ENCODE measurements at regions not wholly inside any gene's neighbourhood (a gene's known extent, or its start where the extent isn't known, plus 50 kb on each side); places are given as distances from the start of the nearest gene placed in this dataset.

- ChIA-PET CTCF (ENCODE audit: partially characterized antibody) (interaction anchor here (0.8 to 1.3 kb wide), 2 partner anchors 9 to 205 kb away, joined by 4 to 6 read pairs; no protein-coding TSS in a partner anchor), POLR2A (ENCODE audit: partially characterized antibody) (interaction anchor here (0.5 kb wide), 1 partner anchor 1564 kb away, joined by 4 read pairs; no protein-coding TSS in a partner anchor)
- Mint-ChIP-seq H3K36me3 (no peaks in the 10 kb centered on the region), H3K9me3 (no peaks in the 10 kb centered on the region), H3K4me1 (peaks cover 0 to 8% (median 0%) of the 10 kb centered on the region in 4 donors), H3K27me3 (peaks cover 2 to 8% of the 10 kb centered on the region in 2 donors), H3K4me3 (peak overlapping the region in 1 of 8 donors; percentile 9), H3K27ac (peak overlapping the region in 1 of 7 donors; percentile 44)
- no peak overlapping the region for H3K4me3 ChIP-seq (ENCODE audit: low read length in 2 of 2)
- no peaks in the 10 kb centered on the region for H3K9me3 ChIP-seq (ENCODE audit: control insufficient read depth in 1 of 2, low read length in 2 of 2)
- intact Hi-C loops (cut with micrococcal nuclease), result no loop called here
- no peaks in the 10 kb centered on the region for H3K36me3 ChIP-seq (ENCODE audit: insufficient read depth, low read length)
- H3K4me1 ChIP-seq (ENCODE audit: insufficient read depth, low read length), result no peaks in the 10 kb centered on the region
- no peaks in the 10 kb centered on the region for H3K27me3 ChIP-seq (ENCODE audit: insufficient read depth, low read length)
- no peak overlapping the region for H3K27ac ChIP-seq (ENCODE audit: low read depth, low read length)
- DNase-seq, result peak in 1 of 5 donors; percentile 0
Observed at GRCh38 chr2:151083856-151084795, 177.5 kb downstream of the RBM43 start.

- Histone ChIP-seq H3K36me3 (ENCODE audit: insufficient read depth, low read length) (no peaks in the 10 kb centered on the region), H3K4me1 (ENCODE audit: insufficient read depth, low read length) (no peaks in the 10 kb centered on the region), H3K9me3 (ENCODE audit: control insufficient read depth in 1 of 2, low read length in 2 of 2) (no peaks in the 10 kb centered on the region), H3K27ac (ENCODE audit: low read depth, low read length) (no peak overlapping the region), H3K27me3 (ENCODE audit: insufficient read depth, low read length) (no peaks in the 10 kb centered on the region), H3K4me3 (ENCODE audit: low read length in 2 of 2) (no peak overlapping the region)
- peaks cover 9 to 14% of the 10 kb centered on the region in 2 donors for H3K27me3 Mint-ChIP-seq
- H3K36me3 Mint-ChIP-seq, result no peaks in the 10 kb centered on the region
- POLR2A ChIA-PET (ENCODE audit: partially characterized antibody), result no interaction called here
- DNase-seq, result no peak
- no peak overlapping the region for H3K4me3 Mint-ChIP-seq
- CTCF ChIA-PET (ENCODE audit: partially characterized antibody), result no interaction called here
- peaks cover 2 to 13% (median 7%) of the 10 kb centered on the region in 8 donors for H3K9me3 Mint-ChIP-seq
- H3K4me1 Mint-ChIP-seq, result peaks cover 0 to 6% (median 0%) of the 10 kb centered on the region in 4 donors
- intact Hi-C loops (cut with micrococcal nuclease), result no loop called here
- no peak overlapping the region for H3K27ac Mint-ChIP-seq
Observed at GRCh38 chr2:151078889-151079288, 182.8 kb downstream of the RBM43 start.

GRCh38 chr2:151071906-151072305 lies 189.8 kb downstream of the RBM43 start:
- peaks cover 0 to 7% (median 3%) of the 10 kb centered on the region in 8 donors for H3K9me3 Mint-ChIP-seq
- Histone ChIP-seq H3K4me1 (ENCODE audit: insufficient read depth, low read length) (no peaks in the 10 kb centered on the region), H3K27ac (ENCODE audit: low read depth, low read length) (no peak overlapping the region), H3K4me3 (ENCODE audit: low read length in 2 of 2) (no peak overlapping the region), H3K27me3 (ENCODE audit: insufficient read depth, low read length) (no peaks in the 10 kb centered on the region), H3K9me3 (ENCODE audit: control insufficient read depth in 1 of 2, low read length in 2 of 2) (no peaks in the 10 kb centered on the region), H3K36me3 (ENCODE audit: insufficient read depth, low read length) (no peaks in the 10 kb centered on the region)
- no peak overlapping the region for H3K27ac Mint-ChIP-seq
- CTCF ChIA-PET (ENCODE audit: partially characterized antibody), result no interaction called here
- intact Hi-C loops (cut with micrococcal nuclease), result no loop called here
- no peaks in the 10 kb centered on the region for H3K4me1 Mint-ChIP-seq
- H3K4me3 Mint-ChIP-seq, result no peak overlapping the region
- no peak for DNase-seq
- H3K27me3 Mint-ChIP-seq, result peaks cover 5 to 14% of the 10 kb centered on the region in 2 donors
- H3K36me3 Mint-ChIP-seq, result no peaks in the 10 kb centered on the region
- POLR2A ChIA-PET (ENCODE audit: partially characterized antibody), result no interaction called here

DNA sequence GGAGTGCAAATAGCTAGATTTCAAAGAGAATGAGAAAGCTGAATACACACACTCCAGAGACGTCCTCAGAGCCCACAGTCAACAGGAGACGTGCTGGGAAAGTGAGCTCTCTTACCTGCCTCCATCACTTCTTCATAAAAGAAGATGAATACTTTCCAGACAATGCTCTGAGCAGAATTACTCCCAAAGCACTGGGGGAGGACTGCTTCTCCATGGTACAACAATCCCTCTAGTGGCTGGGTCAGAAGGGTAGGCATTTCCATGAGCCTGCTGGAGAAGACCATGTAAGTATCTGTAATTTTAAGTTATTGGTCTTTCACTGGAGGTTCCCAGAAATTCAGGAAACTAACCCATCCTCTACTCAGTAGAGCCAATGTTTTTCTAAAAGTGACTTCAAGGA lies 190.3 kb downstream of the RBM43 start:
- H3K36me3 ChIP-seq (ENCODE audit: insufficient read depth, low read length), result no peaks in the 10 kb centered on the region
- ChIA-PET CTCF (ENCODE audit: partially characterized antibody) (interaction anchor here (0.7 kb wide), 1 partner anchor 20 kb away, joined by 3 read pairs; no protein-coding TSS in a partner anchor), POLR2A (ENCODE audit: partially characterized antibody) (no interaction called here)
- no peaks in the 10 kb centered on the region for H3K36me3 Mint-ChIP-seq
- no peak for DNase-seq
- intact Hi-C loops (cut with micrococcal nuclease), result no loop called here
- H3K4me1 Mint-ChIP-seq, result no peaks in the 10 kb centered on the region
- no peak overlapping the region for H3K4me3 ChIP-seq (ENCODE audit: low read length in 2 of 2)
- H3K4me3 Mint-ChIP-seq, result no peak overlapping the region
- no peaks in the 10 kb centered on the region for H3K4me1 ChIP-seq (ENCODE audit: insufficient read depth, low read length)
- peaks cover 5 to 14% of the 10 kb centered on the region in 2 donors for H3K27me3 Mint-ChIP-seq
- H3K27ac Mint-ChIP-seq, result no peak overlapping the region
- no peaks in the 10 kb centered on the region for H3K9me3 ChIP-seq (ENCODE audit: control insufficient read depth in 1 of 2, low read length in 2 of 2)
- peaks cover 0 to 7% (median 3%) of the 10 kb centered on the region in 8 donors for H3K9me3 Mint-ChIP-seq
- H3K27ac ChIP-seq (ENCODE audit: low read depth, low read length), result no peak overlapping the region
- H3K27me3 ChIP-seq (ENCODE audit: insufficient read depth, low read length), result no peaks in the 10 kb centered on the region

DNA sequence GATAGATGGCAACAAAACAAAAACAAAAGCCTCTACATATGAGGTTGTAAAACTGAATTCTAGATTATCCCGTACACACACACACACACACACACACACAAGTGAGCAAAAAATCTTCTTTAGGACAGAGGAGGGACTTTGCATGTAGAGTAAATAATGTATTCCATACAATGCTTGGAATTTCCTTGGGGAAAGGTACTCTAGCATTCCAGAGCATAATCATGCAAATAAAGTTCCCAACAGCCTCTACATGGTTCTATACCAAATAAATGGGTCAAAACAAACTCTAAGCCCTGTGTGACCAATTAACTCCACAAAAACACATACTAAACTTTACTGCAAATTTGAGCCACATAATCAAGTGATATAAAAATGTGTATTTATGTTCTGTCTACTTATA lies 191.4 kb downstream of the RBM43 start:
- no peaks in the 10 kb centered on the region for H3K9me3 ChIP-seq (ENCODE audit: control insufficient read depth in 1 of 2, low read length in 2 of 2)
- no peak overlapping the region for H3K4me3 Mint-ChIP-seq
- no peak overlapping the region for H3K27ac ChIP-seq (ENCODE audit: low read depth, low read length)
- no peaks in the 10 kb centered on the region for H3K36me3 Mint-ChIP-seq
- intact Hi-C loops (cut with micrococcal nuclease), result no loop called here
- ChIA-PET POLR2A (ENCODE audit: partially characterized antibody) (no interaction called here), CTCF (ENCODE audit: partially characterized antibody) (no interaction called here)
- no peak overlapping the region for H3K4me3 ChIP-seq (ENCODE audit: low read length in 2 of 2)
- peaks cover 0 to 7% (median 3%) of the 10 kb centered on the region in 8 donors for H3K9me3 Mint-ChIP-seq
- no peaks in the 10 kb centered on the region for H3K4me1 ChIP-seq (ENCODE audit: insufficient read depth, low read length)
- no peak overlapping the region for H3K27ac Mint-ChIP-seq
- no peaks in the 10 kb centered on the region for H3K27me3 ChIP-seq (ENCODE audit: insufficient read depth, low read length)
- DNase-seq, result no peak
- H3K27me3 Mint-ChIP-seq, result peaks cover 5 to 12% of the 10 kb centered on the region in 2 donors
- H3K36me3 ChIP-seq (ENCODE audit: insufficient read depth, low read length), result no peaks in the 10 kb centered on the region
- no peaks in the 10 kb centered on the region for H3K4me1 Mint-ChIP-seq

- no peaks in the 10 kb centered on the region for H3K36me3 Mint-ChIP-seq
- intact Hi-C loops (cut with micrococcal nuclease), result no loop called here
- peaks cover 0 to 3% (median 0%) of the 10 kb centered on the region in 8 donors for H3K9me3 Mint-ChIP-seq
Observed at GRCh38 chr2:151067658-151068369, 193.8 kb downstream of the RBM43 start.

DNA sequence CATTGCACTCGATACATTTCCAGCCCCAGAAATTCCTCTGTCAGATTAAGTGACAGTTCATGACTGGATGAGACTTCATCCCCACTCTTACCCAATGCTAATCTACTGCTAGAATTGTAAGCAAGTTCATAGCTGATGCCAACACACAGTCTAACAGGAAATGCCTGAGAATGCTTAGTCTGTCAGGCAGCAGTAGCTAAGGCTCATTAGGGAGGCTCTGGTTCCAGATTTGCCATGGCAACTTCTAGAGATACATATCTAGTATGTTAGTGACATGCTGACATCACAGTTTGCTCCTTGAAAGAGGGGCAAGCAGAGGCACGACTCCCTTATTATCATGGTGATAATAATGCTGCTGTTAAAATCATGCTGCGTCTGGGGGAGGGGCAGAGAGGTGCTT lies 198.4 kb downstream of the RBM43 start:
- Mint-ChIP-seq H3K36me3 (no peaks in the 10 kb centered on the region), H3K27me3 (peaks cover 5 to 6% of the 10 kb centered on the region in 2 donors), H3K9me3 (peaks cover 0 to 5% (median 0%) of the 10 kb centered on the region in 8 donors), H3K27ac (no peak overlapping the region), H3K4me1 (no peaks in the 10 kb centered on the region), H3K4me3 (no peak overlapping the region)
- H3K36me3 ChIP-seq (ENCODE audit: insufficient read depth, low read length), result no peaks in the 10 kb centered on the region
- H3K4me3 ChIP-seq (ENCODE audit: low read length in 2 of 2), result no peak overlapping the region
- DNase-seq, result no peak
- ChIA-PET POLR2A (ENCODE audit: partially characterized antibody) (no interaction called here), CTCF (ENCODE audit: partially characterized antibody) (interaction anchor here (1.0 kb wide), 1 partner anchor 12 kb away, joined by 3 read pairs; no protein-coding TSS in a partner anchor)
- H3K9me3 ChIP-seq (ENCODE audit: control insufficient read depth in 1 of 2, low read length in 2 of 2), result no peaks in the 10 kb centered on the region
- H3K27ac ChIP-seq (ENCODE audit: low read depth, low read length), result no peak overlapping the region
- H3K27me3 ChIP-seq (ENCODE audit: insufficient read depth, low read length), result no peaks in the 10 kb centered on the region
- intact Hi-C loops (cut with micrococcal nuclease), result no loop called here
- H3K4me1 ChIP-seq (ENCODE audit: insufficient read depth, low read length), result no peaks in the 10 kb centered on the region

More at GRCh38 chr2:151067658-151068369, 193.8 kb downstream of the RBM43 start:
- DNase-seq, result no peak
- Mint-ChIP-seq H3K27me3 (peaks cover 0 to 8% of the 10 kb centered on the region in 2 donors), H3K27ac (no peak overlapping the region), H3K4me1 (no peaks in the 10 kb centered on the region), H3K4me3 (no peak overlapping the region)
- Histone ChIP-seq H3K36me3 (ENCODE audit: insufficient read depth, low read length) (no peaks in the 10 kb centered on the region), H3K4me3 (ENCODE audit: low read length in 2 of 2) (no peak overlapping the region), H3K4me1 (ENCODE audit: insufficient read depth, low read length) (no peaks in the 10 kb centered on the region), H3K27me3 (ENCODE audit: insufficient read depth, low read length) (no peaks in the 10 kb centered on the region), H3K27ac (ENCODE audit: low read depth, low read length) (no peak overlapping the region), H3K9me3 (ENCODE audit: control insufficient read depth in 1 of 2, low read length in 2 of 2) (no peaks in the 10 kb centered on the region)
- POLR2A ChIA-PET (ENCODE audit: partially characterized antibody), result no interaction called here
- CTCF ChIA-PET (ENCODE audit: partially characterized antibody), result no interaction called here

All from CD4-positive, alpha-beta memory T cell (primary cell).